GM20431 (cell line): ENCODE measurements at regions not wholly inside any gene's neighbourhood (a gene's known extent, or its start where the extent isn't known, plus 50 kb on each side); places are given as distances from the start of the nearest gene placed in this dataset.
"Not testable (repeated sequence)": the region's sequence is repeated elsewhere in the genome, so short reads cannot be mapped to it uniquely, and the experiment has no call there.

Experiments
- in situ Hi-C: fragments of 300-500 bp; cut with MseI, MboI; formaldehyde crosslinking; loops from one replicate; pipeline ENCODE4 v1.15.0; 2020; ENCODE audit warnings: low sequenced_read_pairs; ENCODE audit not compliant: unreplicated experiment

DNA sequence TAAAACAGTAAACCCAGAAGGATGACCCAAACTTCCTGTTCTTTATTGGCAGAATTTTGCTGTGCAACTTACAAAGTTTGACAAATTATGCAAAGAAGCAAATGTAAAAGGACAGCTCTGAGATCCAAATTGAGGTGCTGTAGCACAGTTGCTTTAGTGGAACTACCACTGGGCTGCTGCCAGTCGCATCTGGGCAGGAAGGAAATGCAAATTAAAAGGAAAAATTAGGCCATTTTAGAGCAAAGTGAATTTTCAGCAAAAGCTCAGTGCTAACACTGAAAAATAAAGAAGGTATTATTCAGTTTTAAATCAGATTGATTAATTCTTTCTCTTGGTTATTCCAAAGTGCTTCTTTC, 104.5 kb downstream of the ZMAT3 start:
- in situ Hi-C loops, result no loop called here

DNA sequence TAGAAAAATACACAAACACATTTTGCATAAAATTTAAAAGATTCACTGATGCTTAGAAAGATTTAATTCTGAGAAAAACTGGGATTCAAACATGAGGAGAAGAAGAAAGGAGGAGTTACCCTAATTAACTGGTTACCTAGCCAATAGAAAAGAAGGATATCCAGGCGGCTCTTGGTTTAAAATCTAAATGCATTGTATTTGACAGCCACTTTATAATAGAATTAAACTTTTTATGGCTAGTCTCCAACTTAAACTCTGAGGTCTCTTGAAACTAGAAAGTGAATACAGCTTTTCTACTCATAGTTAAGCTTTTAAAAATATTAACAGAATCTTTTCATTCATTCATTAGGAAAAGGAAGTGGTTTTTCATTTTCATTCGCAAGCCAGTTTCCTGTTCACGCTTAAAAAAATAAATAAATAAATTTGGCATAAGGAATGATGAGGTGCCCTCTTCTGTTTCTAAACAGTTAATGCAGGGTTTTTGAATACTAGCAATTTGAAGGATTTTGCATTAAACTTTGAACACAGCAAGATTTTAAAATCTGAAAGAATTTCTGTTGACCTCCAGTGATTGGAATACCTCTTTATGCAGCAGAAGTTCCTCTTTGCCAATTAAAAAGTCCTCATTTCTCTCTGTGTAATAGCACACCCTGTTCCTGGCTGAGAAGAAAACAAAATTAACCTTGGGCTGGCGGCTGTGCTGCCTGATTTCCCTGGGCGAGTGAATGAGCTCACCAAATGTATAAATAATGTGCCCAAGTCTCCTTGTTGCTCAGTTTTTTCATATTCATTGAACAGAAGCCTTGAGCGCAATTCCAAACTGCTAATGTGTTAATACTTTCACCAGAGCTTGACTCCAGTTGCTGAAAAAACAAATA, 105.1 kb downstream of the ZMAT3 start:
- in situ Hi-C loops, result no loop called here

DNA sequence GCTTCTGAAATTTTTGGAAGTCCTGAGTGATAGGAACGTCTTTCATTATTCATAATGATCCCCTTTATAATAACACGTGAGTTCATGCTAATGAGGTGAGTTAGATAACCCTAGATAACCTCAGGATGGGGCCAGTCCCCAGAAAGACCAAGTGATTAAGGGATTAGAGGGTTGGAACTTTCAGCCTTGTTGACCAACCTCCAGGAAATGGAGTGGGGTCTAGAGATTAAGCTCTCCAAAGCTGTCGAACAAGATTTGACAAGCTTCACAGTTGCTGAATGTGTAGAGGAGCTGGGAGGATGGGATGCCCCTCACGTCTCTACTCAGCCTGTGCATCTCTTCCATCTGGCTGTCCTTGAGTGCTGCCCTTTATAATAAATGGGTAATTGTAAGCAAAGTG, 107.1 kb downstream of the ZMAT3 start:
- in situ Hi-C loops, result no loop called here

DNA sequence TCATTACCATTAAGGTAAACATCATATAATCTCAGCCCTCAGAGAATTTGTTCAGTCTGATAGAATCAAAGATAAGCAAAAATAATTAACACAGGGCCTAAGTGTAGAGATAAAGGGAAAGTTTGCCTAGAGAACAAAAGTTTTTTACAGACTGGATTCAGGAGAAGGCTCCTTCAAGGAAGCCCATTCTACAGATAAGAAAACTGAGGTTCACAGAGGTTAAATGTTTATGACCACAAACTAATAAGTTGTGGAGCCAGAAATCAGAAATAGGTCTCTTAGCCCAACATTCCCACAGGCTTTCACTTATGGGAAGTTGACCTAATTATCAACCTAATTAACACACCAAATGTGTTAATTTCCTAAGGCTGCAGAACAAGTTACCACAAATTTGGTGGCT, 110.7 kb downstream of the ZMAT3 start:
- in situ Hi-C loops, result no loop called here

DNA sequence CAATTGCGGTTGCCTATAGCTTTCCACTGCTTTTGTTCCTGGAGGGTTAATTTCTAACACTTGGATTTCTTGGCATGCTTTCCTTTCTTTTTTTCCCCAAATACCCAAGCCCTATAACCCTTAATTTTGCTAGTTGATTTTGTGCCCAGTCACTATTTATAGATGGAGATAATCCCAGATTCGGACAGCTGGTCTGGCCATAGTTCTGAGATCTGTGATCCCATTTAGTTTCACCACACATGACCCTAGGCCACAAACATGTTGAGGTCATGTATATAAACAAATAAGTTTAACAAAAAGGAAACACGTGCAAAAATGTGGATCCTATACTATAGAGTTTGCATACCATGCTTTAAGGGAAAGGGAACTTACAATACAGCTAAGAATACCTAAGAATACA, 111.4 kb downstream of the ZMAT3 start:
- in situ Hi-C loops, result no loop called here

DNA sequence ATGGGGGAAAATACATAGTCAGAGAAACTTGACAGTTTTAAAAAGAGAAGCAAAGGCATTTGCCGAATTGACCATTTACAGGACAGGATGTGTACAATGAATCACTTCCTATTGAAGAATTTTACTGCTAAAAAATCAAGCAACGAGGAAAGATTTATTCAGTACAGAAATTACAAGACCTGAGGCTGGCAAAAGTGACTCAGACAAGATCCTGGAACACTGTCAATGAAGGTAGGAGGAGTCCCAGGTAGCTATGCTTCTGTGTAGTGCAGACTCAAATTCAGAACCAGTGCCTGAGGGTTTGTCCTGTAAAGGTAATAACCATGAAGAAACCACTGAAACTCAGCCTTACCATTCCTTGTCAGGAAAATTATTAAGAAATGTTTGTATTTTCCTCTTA, 120.9 kb downstream of the ZMAT3 start:
- in situ Hi-C loops, result loop anchor here (10.0 kb wide), 1 partner anchor 516 kb away; no protein-coding TSS in a partner anchor

DNA sequence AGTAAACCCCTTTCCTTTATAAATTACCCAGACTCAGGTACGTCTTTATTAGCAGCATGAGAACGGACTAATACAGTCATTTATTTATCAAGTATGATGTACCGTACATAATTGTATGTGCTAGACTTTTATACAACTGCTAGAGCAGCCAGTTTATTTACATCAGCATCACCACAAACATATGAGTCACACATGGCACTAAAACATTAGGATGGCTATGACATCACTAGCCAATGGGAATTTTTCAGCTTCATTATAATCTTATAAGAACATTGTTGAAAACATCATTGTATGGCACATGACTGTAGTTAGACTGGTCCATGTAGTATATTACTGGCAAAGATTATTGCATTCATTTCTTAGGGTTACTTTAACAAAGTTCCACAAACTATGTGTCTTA, 121.7 kb downstream of the ZMAT3 start:
- in situ Hi-C loops, result loop anchor here (10.0 kb wide), 1 partner anchor 515 kb away; no protein-coding TSS in a partner anchor

DNA sequence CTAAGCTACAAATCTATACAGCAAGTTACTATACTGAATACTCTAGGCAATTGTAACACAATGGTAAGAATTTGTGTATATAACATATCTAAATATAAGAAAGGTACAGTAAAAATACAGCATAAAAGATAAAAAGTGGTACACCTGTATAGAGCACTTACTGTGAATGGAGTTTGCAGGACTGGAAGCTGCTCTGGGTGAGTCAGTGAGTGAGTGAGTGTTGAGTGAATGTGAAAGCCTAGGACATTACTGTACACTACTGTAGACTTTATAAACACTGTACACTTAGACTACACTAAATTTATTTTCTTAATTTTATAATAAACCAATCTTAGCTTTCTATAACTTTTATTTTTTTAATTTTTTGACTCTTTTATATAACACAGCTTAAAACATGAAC, 123.1 kb downstream of the ZMAT3 start:
- in situ Hi-C loops, result no loop called here

DNA sequence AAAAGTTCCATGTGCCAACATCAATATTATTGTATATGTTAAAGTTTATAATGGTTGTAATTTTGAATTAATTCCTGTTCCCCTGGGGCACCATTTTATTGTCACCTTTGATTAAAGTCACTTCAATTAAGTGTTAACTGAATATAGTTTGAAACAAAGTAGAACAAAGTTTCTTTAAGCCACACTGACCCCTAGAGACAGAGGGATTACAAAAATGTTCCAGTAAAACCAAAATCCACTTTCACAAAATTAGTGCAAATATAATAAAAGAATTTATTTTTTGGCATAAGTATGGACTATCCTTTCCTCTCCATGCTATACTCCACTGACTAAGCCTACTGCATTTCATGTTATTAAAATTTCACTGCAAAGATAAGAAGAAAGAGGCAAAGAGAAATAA, 123.9 kb downstream of the ZMAT3 start:
- in situ Hi-C loops, result no loop called here

DNA sequence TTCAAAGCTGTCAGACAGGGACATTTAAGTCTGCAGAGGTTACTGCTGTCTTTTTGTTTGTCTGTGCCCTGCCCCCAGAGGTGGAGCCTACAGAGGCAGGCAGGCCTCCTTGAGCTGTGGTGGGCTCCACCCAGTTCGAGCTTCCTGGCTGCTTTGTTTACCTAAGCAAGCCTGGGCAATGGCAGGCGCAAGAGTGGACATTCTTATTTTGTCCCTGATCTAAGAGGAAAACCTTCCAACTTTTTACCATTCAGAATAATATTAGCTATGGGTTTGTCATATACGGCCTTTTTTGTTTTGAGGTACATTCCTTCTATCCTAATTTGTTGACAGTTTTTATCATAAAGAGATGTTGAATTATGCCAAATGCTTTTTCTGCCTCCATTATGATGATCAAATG, 129.3 kb downstream of the ZMAT3 start:
- in situ Hi-C loops, result not testable (repeated sequence)

DNA sequence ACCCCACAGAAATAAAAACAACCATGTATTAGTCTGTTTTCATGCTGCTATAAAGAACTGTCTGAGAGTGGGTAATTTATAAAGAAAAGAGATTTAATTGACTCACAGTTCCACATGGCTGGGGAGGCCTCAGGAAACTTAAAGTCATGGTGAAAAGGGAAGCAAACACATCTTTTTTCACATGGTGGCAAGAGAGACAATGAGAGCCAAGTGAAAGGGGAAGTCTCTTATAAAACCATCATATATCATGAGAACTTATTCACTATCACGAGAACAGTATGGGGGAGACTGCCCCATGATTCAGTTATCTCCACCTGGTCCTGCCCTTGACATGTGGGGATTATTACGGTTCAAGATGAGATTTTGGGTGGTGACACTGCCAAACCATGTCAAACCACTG, 141.5 kb downstream of the ZMAT3 start:
- in situ Hi-C loops, result no loop called here

DNA sequence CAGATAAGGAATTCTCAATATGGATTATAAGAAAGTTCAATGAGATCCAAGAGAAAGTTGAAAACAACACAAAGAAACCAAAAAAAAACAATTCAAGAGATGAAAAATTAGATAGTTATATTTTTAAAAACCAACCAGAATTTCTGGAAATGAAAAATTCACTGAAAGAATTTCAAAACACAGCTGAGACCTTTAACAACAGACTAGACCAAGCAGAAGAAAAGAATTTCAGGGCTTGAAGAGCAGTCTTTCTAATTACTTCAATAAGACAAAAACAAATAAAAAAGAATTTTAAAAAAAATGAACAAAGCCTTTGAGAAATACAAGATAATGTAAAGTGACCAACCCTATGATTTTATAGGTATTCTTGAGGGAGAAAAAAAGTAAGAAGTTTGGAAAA, 155.4 kb downstream of the ZMAT3 start:
- in situ Hi-C loops, result no loop called here

DNA sequence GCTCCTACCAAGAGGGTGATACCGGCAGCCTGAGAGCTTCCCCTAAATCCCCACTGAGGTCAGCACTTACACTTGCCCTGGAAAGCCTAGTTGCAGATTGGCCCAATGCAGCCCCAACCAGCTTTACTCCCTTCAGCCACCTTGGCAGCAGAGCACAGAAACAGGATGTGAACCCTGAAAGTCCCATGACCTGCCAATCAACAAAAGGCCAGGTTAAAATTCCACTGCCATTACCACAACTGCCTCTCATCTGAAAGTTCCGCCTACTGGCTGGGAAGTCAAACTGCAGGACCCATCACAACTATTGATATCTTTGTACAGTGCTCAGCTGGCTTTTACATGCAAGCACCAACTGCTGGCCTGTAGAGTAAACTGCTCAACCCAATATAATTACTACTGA, 156.2 kb downstream of the ZMAT3 start:
- in situ Hi-C loops, result no loop called here

DNA sequence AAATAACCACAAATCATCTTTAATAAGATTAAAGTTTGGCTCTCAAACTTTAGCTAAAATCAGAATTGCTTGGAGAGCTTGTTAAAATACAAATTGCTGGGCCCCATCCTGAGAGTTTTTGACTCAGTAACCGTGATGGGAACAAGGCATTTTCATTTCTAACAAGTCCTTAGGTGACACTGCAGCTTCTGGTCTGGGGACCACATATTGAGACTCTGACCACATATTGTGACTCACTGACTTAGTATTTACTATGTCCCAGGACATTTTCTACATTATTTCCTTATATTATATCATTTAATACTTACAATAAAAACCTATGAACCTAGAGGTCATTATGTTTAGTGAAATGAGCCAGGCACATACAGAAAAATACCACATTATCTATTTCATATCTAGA, 164.5 kb downstream of the ZMAT3 start:
- in situ Hi-C loops, result no loop called here

DNA sequence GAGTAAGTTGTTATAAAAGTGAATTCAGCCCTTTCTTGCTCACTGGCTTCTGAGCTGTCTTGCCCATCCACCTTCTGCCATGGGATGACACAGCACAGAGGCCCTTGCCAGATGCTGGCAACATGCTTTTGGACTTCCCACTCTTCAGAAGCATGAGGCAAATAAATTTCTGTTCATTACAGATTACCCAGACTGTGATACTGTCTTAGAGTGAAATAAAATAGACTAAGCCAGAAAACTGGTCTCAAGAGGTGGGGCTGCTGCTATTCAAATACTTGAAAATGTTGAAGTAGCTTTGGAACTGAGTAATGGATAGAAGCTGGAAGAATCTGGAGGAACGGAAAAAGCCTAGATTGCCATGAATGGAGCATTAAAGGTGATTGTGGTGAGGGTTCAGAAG, 170.4 kb downstream of the ZMAT3 start:
- in situ Hi-C loops, result no loop called here

DNA sequence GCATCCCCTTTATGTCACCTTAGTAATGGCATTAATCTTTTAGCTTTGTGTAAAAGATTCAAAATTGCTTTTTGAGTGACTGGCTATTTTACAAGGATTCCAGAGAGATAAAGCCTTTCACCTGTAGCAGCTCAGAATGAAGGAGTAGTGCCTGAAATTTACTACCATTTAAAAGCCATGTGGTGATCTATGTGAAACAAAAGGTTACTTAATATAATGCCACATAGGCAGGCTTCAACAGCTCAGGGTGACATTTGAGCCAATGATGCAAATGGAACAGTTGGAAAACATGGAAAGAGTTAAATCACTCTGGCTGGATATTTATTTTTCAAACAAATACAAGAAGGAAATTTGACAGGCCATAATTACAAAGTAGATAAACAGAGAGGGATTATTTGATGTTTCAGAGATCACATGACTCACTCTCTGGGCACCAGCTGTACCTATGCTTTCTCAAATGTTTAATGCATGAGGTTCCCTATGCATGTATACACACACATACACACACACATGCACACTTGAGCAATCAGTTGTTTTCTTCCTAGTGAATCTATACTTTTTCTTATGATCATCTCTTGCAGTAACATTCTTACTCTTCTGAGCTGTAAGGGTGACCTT, 171.5 kb downstream of the ZMAT3 start:
- in situ Hi-C loops, result no loop called here

DNA sequence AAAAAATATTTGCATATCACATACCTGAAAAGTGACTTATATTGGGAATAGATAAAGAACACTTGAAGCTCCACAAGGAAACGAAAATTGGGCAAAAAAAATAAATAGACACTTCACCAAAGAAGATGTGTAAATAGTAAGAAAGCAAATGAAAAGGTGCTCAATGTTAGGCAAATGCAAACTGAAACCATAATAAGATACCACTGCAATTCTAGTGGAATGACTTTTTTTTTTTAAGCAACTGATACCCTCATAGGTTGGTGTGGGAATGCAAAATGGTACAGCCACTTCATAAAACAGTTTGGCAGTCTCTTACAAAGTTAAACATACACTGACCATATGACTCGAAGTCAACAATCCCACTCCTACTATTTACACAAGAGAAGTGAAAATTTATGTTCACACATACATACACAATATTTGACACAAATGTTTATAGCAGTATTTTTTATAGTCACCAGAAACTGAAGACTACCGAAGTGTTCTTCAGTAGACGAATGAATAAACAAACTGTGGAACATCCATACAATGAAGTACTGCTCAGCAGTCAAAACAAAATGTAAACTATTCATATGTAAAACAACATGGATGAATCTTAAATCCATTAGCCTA, 176.3 kb downstream of the ZMAT3 start:
- in situ Hi-C loops, result no loop called here
